ENCODE measurements at regions not wholly inside any gene's neighbourhood (a gene's known extent, or its start where the extent isn't known, plus 50 kb on each side); places are given as distances from the start of the nearest gene placed in this dataset.

DNA sequence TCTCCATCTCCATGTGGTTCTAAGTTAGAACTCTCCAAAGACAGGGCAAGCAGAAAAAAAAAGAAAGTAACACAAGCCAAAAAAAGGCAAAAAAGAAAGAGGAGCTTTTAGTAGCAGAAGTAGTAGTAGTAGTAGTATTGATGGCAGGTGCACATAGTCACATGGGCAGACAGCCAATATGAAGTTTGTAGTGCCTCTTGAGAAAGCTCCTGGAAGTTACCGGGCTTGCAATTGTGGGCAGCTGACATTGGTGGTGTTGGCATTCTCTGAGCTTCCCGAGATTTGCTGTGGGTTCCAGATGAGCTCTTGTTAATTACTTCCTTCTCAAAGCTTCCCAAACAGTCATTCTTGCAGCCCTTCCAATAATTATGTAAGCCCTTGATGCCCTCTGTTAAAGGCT is 1128.5 kb downstream of the TYW1 start:
- Histone ChIP-seq H3K4me3 (ENCODE audit: low read length, poor library complexity, severe bottlenecking) (no peak overlapping the region), H3K4me2 (ENCODE audit: low read depth, low read length, poor library complexity, severe bottlenecking) (no peak overlapping the region), H3K27me3 (ENCODE audit: insufficient read depth, low read length, poor library complexity, severe bottlenecking) (no peaks in the 10 kb centered on the region), H3K79me2 (ENCODE audit: insufficient read depth, low read length) (no peaks in the 10 kb centered on the region), H3K9me3 (ENCODE audit: insufficient read depth, low read depth, low read length) (no peaks in the 10 kb centered on the region), H3F3A (ENCODE audit: low read depth) (no peaks in the 10 kb centered on the region), H3K9ac (ENCODE audit: low read depth, low read length, poor library complexity, severe bottlenecking) (no peak overlapping the region), H2AFZ (ENCODE audit: low read length) (no peak overlapping the region), H3K4me1 (ENCODE audit: insufficient read depth, low read length, poor library complexity, severe bottlenecking) (no peaks in the 10 kb centered on the region), H3K36me3 (ENCODE audit: insufficient read depth, low read length) (no peaks in the 10 kb centered on the region), H4K20me1 (ENCODE audit: insufficient read depth, low read length, poor library complexity, severe bottlenecking) (no peaks in the 10 kb centered on the region), H3K9me2 (replicated peaks; ENCODE audit: low read depth, low read length) (no peaks in the 10 kb centered on the region)
- TF ChIP-seq EZH2phosphoT487 (IDR thresholded peaks at IDR 0.05; ENCODE audit: borderline replicate concordance), result no peak
- TF ChIP-seq, protein P1, sequence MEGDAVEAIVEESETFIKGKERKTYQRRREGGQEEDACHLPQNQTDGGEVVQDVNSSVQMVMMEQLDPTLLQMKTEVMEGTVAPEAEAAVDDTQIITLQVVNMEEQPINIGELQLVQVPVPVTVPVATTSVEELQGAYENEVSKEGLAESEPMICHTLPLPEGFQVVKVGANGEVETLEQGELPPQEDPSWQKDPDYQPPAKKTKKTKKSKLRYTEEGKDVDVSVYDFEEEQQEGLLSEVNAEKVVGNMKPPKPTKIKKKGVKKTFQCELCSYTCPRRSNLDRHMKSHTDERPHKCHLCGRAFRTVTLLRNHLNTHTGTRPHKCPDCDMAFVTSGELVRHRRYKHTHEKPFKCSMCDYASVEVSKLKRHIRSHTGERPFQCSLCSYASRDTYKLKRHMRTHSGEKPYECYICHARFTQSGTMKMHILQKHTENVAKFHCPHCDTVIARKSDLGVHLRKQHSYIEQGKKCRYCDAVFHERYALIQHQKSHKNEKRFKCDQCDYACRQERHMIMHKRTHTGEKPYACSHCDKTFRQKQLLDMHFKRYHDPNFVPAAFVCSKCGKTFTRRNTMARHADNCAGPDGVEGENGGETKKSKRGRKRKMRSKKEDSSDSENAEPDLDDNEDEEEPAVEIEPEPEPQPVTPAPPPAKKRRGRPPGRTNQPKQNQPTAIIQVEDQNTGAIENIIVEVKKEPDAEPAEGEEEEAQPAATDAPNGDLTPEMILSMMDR (conservative IDR thresholded peaks at IDR 0.05; ENCODE audit: low read length), result no peak

DNA sequence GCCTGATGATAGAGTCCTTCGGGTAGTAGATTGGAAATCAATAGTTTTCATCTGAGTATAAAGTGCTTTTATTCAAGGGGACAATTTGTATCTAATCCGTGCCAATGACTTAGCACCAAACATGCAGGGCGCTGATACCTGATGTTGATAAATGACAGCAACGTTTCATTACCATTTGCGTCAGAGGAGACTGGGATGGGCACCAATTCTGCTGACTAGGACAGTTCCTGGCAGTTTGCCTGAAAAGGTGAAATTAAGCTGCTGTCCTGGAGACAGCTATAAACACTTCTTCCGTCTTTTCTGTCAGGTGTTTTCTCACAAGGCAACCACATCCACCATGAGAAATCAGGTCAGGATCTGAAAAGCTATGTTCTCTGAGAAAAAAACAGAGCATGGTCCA is 1136.4 kb downstream of the TYW1 start:
- no peaks in the 10 kb centered on the region for H3K36me3 ChIP-seq (ENCODE audit: insufficient read depth, low read length)
- no peaks in the 10 kb centered on the region for H3K79me2 ChIP-seq (ENCODE audit: insufficient read depth, low read length)
- no peaks in the 10 kb centered on the region for H3K4me1 ChIP-seq (ENCODE audit: insufficient read depth, low read length, poor library complexity, severe bottlenecking)
- H3K9me3 ChIP-seq (ENCODE audit: insufficient read depth, low read depth, low read length), result no peaks in the 10 kb centered on the region
- no peaks in the 10 kb centered on the region for H3K9me2 ChIP-seq (replicated peaks; ENCODE audit: low read depth, low read length)
- H2AFZ ChIP-seq (ENCODE audit: low read length), result no peak overlapping the region
- H3K27me3 ChIP-seq (ENCODE audit: insufficient read depth, low read length, poor library complexity, severe bottlenecking), result no peaks in the 10 kb centered on the region
- H4K20me1 ChIP-seq (ENCODE audit: insufficient read depth, low read length, poor library complexity, severe bottlenecking), result no peaks in the 10 kb centered on the region
- H3K9ac ChIP-seq (ENCODE audit: low read depth, low read length, poor library complexity, severe bottlenecking), result no peak overlapping the region
- no peak overlapping the region for H3K4me2 ChIP-seq (ENCODE audit: low read depth, low read length, poor library complexity, severe bottlenecking)
- TF ChIP-seq, protein P1 (conservative IDR thresholded peaks at IDR 0.05; ENCODE audit: low read length), result no peak
- no peak for TF ChIP-seq EZH2phosphoT487 (IDR thresholded peaks at IDR 0.05; ENCODE audit: borderline replicate concordance)
- no peak overlapping the region for H3K4me3 ChIP-seq (ENCODE audit: low read length, poor library complexity, severe bottlenecking)
- H3F3A ChIP-seq (ENCODE audit: low read depth), result no peaks in the 10 kb centered on the region

DNA sequence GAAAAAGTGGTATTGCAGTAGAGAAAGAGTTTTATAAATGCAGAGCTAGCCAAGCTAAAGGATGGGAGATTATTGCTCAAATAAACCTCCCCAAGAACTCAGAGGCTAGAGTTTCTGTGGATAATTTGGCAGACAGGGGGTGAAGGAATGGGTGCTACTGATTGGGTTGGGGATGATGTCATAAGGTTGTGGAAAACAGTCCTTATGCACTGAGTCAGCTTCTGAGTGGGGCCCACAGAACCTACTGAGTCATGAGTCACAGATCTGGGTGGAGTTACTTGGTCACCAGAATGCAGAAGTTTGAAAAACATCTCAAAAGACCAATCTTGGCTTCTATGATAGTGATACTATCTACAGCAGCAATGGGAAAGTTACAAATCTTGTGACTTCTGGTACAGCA is 1146.7 kb downstream of the TYW1 start:
- no peak overlapping the region for H3K4me3 ChIP-seq (ENCODE audit: low read length, poor library complexity, severe bottlenecking)
- H3F3A ChIP-seq (ENCODE audit: low read depth), result no peaks in the 10 kb centered on the region
- H3K36me3 ChIP-seq (ENCODE audit: insufficient read depth, low read length), result no peaks in the 10 kb centered on the region
- no peak overlapping the region for H2AFZ ChIP-seq (ENCODE audit: low read length)
- H3K9me2 ChIP-seq (replicated peaks; ENCODE audit: low read depth, low read length), result no peaks in the 10 kb centered on the region
- no peaks in the 10 kb centered on the region for H4K20me1 ChIP-seq (ENCODE audit: insufficient read depth, low read length, poor library complexity, severe bottlenecking)
- H3K4me2 ChIP-seq (ENCODE audit: low read depth, low read length, poor library complexity, severe bottlenecking), result no peak overlapping the region
- H3K9ac ChIP-seq (ENCODE audit: low read depth, low read length, poor library complexity, severe bottlenecking), result no peak overlapping the region
- no peak for TF ChIP-seq EZH2phosphoT487 (IDR thresholded peaks at IDR 0.05; ENCODE audit: borderline replicate concordance)
- TF ChIP-seq, protein P1 (conservative IDR thresholded peaks at IDR 0.05; ENCODE audit: low read length), result no peak
- no peaks in the 10 kb centered on the region for H3K4me1 ChIP-seq (ENCODE audit: insufficient read depth, low read length, poor library complexity, severe bottlenecking)
- H3K9me3 ChIP-seq (ENCODE audit: insufficient read depth, low read depth, low read length), result peaks cover 9% of the 10 kb centered on the region; the same call in 1 of the 2 replicates
- H3K27me3 ChIP-seq (ENCODE audit: insufficient read depth, low read length, poor library complexity, severe bottlenecking), result no peaks in the 10 kb centered on the region
- H3K79me2 ChIP-seq (ENCODE audit: insufficient read depth, low read length), result no peaks in the 10 kb centered on the region
